GM21381 (cell line): ENCODE measurements at regions not wholly inside any gene's neighbourhood (a gene's known extent, or its start where the extent isn't known, plus 50 kb on each side); places are given as distances from the start of the nearest gene placed in this dataset.

Experiments used
- ATAC-seq: cut with Tn5 transposase; IDR thresholded peaks from one replicate; pipeline ENCODE4 v1.9.1; 2021; ENCODE audit warnings: mild to moderate bottlenecking, moderate library complexity; ENCODE audit not compliant: unreplicated experiment

DNA sequence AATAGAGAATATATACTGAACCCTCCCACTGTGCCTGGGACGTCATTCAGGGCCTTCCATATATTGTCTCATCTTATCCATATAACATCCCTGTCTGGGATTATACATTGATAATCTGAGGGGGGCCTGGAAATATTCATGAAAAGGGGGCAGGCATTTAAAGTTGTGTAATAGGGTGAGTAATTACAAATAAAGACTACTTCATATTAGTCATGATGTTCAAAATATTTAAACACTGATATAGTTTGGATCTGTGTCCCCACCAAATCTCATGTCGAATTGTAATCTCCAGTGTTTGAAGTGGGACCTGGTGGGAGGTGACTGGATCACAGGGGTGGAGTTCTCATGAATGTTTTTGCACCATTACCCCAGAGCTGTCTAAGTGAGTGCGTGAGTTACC lies 97.8 kb downstream of the AQP9 start:
- no peak for ATAC-seq

DNA sequence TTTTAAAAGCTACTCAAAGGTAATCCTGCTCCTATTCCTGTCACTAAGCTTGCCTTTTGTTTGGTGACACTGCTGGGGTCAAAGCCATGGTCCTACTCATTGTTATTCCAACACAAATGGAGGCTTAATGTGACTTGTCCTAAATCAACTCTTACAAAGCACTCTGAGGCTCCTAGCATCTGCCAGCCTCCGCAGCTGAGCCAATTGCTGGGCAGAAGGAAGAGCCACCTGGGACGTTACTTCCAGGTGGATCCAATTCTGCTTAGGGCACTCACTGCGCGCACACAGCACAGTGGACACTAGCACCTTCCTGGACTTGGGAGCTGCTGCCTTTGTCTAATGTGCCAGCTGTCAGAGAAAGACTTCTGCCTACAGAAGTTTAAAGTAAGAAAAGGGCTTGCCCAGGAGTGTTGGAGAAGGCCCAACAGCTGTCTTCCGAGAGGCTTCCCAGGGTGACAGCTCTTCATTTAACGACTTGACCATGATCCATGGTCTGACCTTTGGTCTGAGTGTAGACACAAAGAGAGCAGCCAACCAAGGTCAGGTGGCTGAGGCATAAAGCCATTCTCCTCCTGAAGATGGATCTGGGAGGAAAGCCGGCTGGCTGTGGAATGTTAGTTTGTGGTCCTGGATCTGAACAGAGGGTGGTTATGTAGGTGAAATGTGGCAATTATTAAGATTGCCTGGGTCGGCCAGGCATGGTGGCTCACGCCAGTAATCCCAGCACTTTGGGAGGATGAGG lies 102.2 kb downstream of the AQP9 start:
- no peak for ATAC-seq

- no peak for ATAC-seq
These were observed 103.7 kb downstream of the AQP9 start for GRCh38 chr15:58241872-58242271.

GRCh38 chr15:58243070-58243469 lies 104.9 kb downstream of the AQP9 start:
- ATAC-seq: no peak

DNA sequence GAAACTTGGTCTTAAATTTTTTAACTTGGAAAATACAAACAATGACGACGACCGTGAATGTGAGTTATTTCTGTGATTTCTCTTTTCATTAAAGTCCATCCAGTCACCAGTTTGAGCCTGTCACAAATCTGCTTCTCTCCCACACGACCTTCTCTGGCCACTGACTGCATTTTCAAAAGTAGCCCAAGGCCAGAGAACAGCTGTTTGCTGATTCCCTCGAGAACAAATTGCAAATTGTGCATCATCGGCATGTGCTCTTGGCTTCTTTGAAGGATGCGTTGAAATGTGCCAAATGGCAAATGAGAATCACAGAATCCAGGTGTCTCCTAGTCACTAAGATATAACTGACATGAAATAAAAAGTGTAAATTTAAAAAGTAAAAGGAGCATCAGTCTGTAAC lies 106.4 kb downstream of the AQP9 start:
- ATAC-seq: no peak

- ATAC-seq: no peak
These were observed 107.9 kb downstream of the AQP9 start for GRCh38 chr15:58246041-58246440.

DNA sequence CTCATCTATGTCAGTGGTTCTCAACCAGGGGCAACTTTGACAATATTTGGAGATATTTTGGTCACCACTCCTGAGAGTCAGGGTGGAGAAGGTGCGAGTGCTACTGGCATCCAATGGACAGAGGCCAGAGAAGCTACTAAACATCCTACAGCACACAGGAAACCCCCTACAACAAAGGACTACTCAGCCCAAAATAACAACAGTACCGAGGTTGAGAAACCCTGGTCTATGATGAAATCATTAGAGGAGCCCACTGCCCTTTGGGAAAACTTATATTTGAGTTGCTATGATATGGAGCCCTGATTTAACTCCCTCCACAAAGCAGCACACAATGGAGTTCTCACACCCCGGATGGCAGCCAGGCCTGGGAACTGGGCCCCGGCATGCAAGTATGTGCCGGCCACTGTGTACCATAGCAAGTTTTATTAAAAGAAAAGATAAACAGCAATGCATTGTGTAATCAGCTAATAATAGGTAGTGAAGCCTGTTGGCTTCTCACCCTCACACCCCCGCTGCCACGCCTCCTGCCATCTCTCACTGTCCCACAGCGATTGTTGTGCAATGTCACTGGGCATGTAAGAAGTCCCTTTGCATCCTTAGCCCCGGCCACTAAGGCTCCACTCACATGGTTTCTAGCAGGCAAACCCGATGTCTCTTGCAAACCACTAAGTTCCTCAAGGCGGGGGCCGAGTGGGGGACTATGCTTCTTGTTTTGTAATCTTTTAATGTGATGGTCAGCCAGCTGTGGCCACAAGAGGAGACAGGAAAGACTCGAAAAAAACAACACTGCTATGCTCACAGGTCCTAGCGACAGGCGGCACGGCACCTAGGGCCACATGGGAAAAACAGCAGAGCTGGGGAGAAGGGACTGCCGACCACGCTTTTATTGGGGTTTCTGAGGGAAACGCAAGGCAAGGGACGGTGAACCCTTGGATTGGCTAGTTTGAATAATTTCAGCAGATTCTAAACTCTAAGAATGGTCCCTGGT lies 110.0 kb downstream of the AQP9 start:
- ATAC-seq: no peak

- ATAC-seq: no peak
These were observed 111.6 kb downstream of the AQP9 start for GRCh38 chr15:58249646-58250312.

DNA sequence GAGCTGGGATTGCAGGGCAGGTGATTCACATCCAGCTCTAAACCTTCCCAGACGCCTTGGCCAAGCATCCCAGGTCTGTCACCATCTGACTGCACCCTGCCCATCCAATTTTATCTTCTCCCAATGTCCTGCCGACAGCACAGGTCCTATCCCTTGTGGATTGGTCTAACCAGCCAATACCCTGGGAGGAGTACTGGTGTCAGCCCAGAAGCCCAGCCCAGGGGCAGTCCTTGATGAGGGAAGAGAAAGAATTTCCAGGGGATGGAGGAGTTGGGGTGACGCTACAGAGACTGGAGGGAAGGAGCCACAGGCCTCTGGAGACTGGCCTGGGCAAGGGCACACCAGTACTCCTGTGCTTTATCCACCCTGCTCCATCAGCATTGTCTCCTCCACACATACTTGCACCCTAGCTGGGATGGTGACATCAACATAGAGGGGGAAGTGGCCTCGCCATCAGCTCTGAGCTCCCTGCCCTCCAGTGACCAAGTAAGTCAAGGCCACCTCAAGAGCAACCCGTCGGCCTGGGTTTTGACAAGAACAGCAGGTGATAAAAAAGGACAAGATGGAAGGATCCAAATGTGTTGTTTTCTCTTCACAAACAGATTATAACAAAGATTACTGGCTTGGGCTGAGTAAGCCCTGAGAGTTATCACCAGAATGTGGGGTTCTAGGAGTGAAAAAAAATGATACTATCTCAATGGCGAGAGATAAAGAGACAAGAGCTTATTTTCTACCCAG lies 114.6 kb downstream of the AQP9 start:
- no peak for ATAC-seq

DNA sequence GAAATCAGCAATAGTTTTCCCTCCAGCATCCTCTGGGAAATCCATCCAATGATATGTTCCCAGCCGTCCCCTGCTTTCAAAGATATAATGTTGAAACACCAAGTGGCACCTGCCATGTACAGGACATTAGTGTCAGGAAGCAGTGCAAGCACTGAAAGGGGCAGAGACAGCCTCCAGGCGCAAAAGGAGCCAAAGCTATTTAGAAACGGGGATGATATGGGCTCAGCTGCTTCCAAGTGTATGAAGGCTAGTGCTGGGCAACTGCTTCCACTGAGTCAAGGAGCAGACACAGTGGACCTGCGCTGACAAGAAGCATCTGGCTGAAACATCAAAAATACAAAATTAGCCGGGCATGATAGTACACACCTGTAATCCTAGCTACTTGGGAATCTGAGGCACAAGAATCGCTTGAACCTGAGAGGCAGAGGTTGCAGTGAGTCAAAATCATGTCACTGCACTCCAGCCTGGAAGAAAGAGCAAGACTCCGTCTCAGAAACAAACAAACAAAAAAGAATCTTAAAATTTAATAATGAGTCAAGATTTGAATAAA lies 119.7 kb downstream of the AQP9 start:
- ATAC-seq: no peak

DNA sequence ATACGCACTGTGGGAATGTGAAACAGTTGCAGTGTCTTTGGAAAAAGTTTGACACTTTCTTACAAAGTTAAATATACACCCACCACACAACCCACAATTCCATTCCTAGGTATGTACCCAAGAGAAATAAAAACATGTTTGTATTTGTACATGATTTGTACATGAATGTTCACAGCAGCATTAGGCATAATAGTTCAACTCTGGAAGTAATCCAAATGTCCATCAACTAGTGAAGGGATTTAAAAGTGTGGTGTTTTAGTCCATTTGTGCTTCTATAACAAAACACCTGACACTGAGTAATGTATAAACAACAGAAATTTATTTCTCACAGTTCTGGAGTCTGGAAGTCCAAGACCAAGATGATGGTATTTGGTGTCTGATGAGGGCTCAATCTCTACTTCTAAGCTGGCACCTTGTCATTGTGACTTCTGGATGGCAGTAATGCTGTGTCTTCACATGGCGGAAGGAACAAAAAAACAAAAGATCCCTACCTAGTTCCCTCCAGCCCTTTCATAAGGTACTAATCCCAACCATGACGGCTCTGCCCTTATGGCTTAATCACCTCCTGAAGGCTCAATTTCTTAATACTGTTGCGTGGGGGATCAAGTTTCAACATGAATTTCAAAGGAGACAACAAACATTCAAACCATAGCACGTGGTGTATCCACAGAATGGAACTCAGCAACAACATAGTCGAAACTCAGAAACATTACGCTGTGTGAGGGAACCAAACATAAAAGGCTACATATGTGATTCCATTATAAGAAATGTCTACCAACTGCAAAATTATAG lies 120.5 kb downstream of the AQP9 start:
- ATAC-seq: no peak

GRCh38 chr15:58260205-58260724 lies 122.1 kb downstream of the AQP9 start:
- no peak for ATAC-seq

DNA sequence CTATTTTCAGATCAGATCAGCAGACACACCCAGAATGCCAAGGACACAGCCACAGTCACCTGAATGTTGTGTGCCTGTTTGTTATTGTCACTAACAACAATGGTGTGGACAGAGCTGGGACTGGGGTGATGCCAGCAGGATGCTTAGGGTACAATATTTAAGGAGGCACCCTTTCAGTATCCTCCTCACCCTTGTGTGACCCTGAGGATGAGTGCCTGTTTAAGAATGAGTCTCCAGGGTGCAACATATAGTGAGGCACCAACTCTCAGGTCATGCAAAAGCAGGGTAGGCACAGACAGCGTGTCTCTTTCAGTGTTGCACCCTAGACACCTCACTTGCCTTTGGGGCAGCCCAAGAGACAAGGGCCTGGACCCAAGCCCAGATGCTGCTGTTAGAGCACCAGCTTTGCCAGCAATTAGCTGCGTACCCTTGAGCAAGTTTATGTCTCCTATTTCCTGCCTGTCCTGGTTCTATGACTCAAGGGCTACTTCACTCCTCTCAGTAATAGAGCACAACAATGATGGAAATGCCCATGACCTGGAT lies 122.6 kb downstream of the AQP9 start:
- no peak for ATAC-seq

GRCh38 chr15:58261368-58261767 lies 123.2 kb downstream of the AQP9 start:
- no peak for ATAC-seq

GRCh38 chr15:58264053-58264971 lies 126.1 kb downstream of the AQP9 start:
- ATAC-seq: no peak

- ATAC-seq: no peak
These were observed 128.9 kb downstream of the AQP9 start for GRCh38 chr15:58267051-58267450.

- ATAC-seq: no peak
These were observed 130.6 kb downstream of the AQP9 start for GRCh38 chr15:58268746-58269267.
